Endothelial cell of umbilical vein (primary cell): ENCODE measurements at regions not wholly inside any gene's neighbourhood (a gene's known extent, or its start where the extent isn't known, plus 50 kb on each side); places are given as distances from the start of the nearest gene placed in this dataset.
A peak's percentile ranks its signal among the peaks of the same experiment; 100 is the strongest.

Source experiments
- BruUV-seq: library from RNA; stranded (reverse); fragments of 400-500 nt; replicated peaks from 2 replicates; lab custom pipeline; 2021; lab: Mats Ljungman, UMichigan
- CTCF ChIA-PET: fragments of 300-600, 350-600 bp; sonication (Branson Sonifier 250); formaldehyde crosslinking; loops from one replicate; lab custom pipeline; 2021; ENCODE audit warnings: antibody characterized with exemption, inconsistent platforms; lab: Charles Lee
- POLR2A ChIA-PET: fragments of 300-600, 350-600 bp; sonication (Branson Sonifier 250); formaldehyde crosslinking; loops from one replicate; lab custom pipeline; 2021; ENCODE audit warnings: antibody characterized with exemption, inconsistent platforms; lab: Charles Lee
- DNase-seq: peaks from one replicate; pipeline ENCODE4 v3.0.0-alpha.2; 2011; ENCODE audit warnings: low read depth, low spot score
- FAIRE-seq: peaks from 2 replicates; lab custom pipeline; 2011; peaks lifted over from hg19 to GRCh38; lab: Jason Lieb, UNC
- H2AFZ ChIP-seq: 2 replicates; pipeline ENCODE4 v1.6.0; 2012; ENCODE audit warnings: low read depth, low read length, control low read depth, inconsistent platforms
- H3K27ac ChIP-seq: 2 replicates; pipeline ENCODE4 v1.5.1; 2011; ENCODE audit warnings: low read depth, mild to moderate bottlenecking, control low read depth, low read length, moderate library complexity; ENCODE audit not compliant: insufficient read depth
- H3K27me3 ChIP-seq, 2 experiments: 2 replicates each; pipeline versions ENCODE4 v1.6.0 to v1.6.1; 2011; ENCODE audit warnings: low read length in 2 of 2, mixed read lengths in 1 of 2; ENCODE audit not compliant: control insufficient read depth in 2 of 2, insufficient read depth in 2 of 2
- H3K36me3 ChIP-seq, 2 experiments: 2 replicates in 1 of 2; 3 replicates in 1 of 2; pipeline ENCODE4 v1.5.1; 2011; ENCODE audit warnings: low read length in 2 of 2, mild to moderate bottlenecking in 1 of 2, moderate library complexity in 1 of 2; ENCODE audit not compliant: control insufficient read depth in 2 of 2, insufficient read depth in 2 of 2; ENCODE audit errors: extremely low read depth in 1 of 2
- H3K4me1 ChIP-seq: 3 replicates; pipeline ENCODE4 v1.5.1; 2011; ENCODE audit warnings: mild to moderate bottlenecking, low read length; ENCODE audit not compliant: control insufficient read depth, insufficient read depth; ENCODE audit errors: extremely low read depth
- H3K4me2 ChIP-seq: 2 replicates; pipeline ENCODE4 v1.6.1; 2011; ENCODE audit warnings: low read length, control low read depth, mixed read lengths; ENCODE audit not compliant: insufficient read depth
- H3K4me3 ChIP-seq, 3 experiments: fragments of 200-600 bp in 1 of 3; sonication (generic), shearing (Covaris generic) in 1 of 3; replicated peaks in 1 of 3; 2 replicates each; pipeline ENCODE4 v1.5.1; 2011 to 2016; ENCODE audit warnings: control low read depth in 3 of 3, low read length in 3 of 3, mild to moderate bottlenecking in 2 of 3, inconsistent platforms in 1 of 3, low read depth in 1 of 3, moderate library complexity in 1 of 3; ENCODE audit not compliant: insufficient read depth in 1 of 3
- H3K79me2 ChIP-seq: 2 replicates; pipeline ENCODE4 v1.6.0; 2012; ENCODE audit warnings: low read length, inconsistent platforms; ENCODE audit not compliant: control insufficient read depth, insufficient read depth
- H3K9ac ChIP-seq: replicated peaks from 2 replicates; pipeline ENCODE3; 2011; ENCODE audit warnings: low read length, control low read depth; ENCODE audit not compliant: insufficient read depth; ENCODE audit errors: extremely low read depth
- H3K9me1 ChIP-seq: replicated peaks from 3 replicates; pipeline ENCODE4 v1.6.0; 2011; ENCODE audit warnings: mild to moderate bottlenecking, low read length; ENCODE audit not compliant: control insufficient read depth, insufficient read depth; ENCODE audit errors: extremely low read depth
- H3K9me3 ChIP-seq: replicated peaks from 2 replicates; pipeline ENCODE4 v1.5.1; 2012; ENCODE audit warnings: low read length, inconsistent platforms; ENCODE audit not compliant: control insufficient read depth, insufficient read depth
- H4K20me1 ChIP-seq: replicated peaks from 2 replicates; pipeline ENCODE3; 2011; ENCODE audit warnings: mild to moderate bottlenecking, low read length; ENCODE audit not compliant: control insufficient read depth, insufficient read depth; ENCODE audit errors: extremely low read depth
- CTCF ChIP-seq, 2 donors: IDR thresholded peaks; 1 replicate in 1 of 2; 2 replicates in 1 of 2; pipeline ENCODE4 v1.5.1; 2011; ENCODE audit warnings: low read length in 2 of 2, mild to moderate bottlenecking in 2 of 2, moderate library complexity in 2 of 2, control low read depth in 1 of 2, inconsistent platforms in 1 of 2, low read depth in 1 of 2; ENCODE audit not compliant: insufficient read depth in 1 of 2; ENCODE audit errors: extremely low read depth in 1 of 2
- EZH2 ChIP-seq: IDR thresholded peaks from 2 replicates; pipeline ENCODE4 v1.6.1; 2012; ENCODE audit warnings: borderline replicate concordance, low read depth, mild to moderate bottlenecking, moderate library complexity, low read length, inconsistent platforms; ENCODE audit not compliant: severe bottlenecking
- FOS ChIP-seq: IDR thresholded peaks from 2 replicates; pipeline ENCODE4 v1.6.1; 2011; ENCODE audit warnings: mild to moderate bottlenecking, low read length, moderate library complexity, borderline replicate concordance; ENCODE audit not compliant: insufficient read depth
- GATA2 ChIP-seq: IDR thresholded peaks from 2 replicates; pipeline ENCODE4 v1.7.0; 2011; ENCODE audit warnings: low read depth, mild to moderate bottlenecking, moderate library complexity, mixed read lengths, low read length; ENCODE audit not compliant: insufficient read length, insufficient read depth
- JUN ChIP-seq: IDR thresholded peaks from 2 replicates; pipeline ENCODE4 v1.6.1; 2011; ENCODE audit warnings: borderline replicate concordance, low read depth; ENCODE audit not compliant: insufficient read length, insufficient read depth
- MAX ChIP-seq: IDR thresholded peaks from 2 replicates; pipeline ENCODE4 v1.6.1; 2011; ENCODE audit not compliant: insufficient read depth, insufficient read length
- MYC ChIP-seq: IDR thresholded peaks from one replicate; pipeline ENCODE4 v1.6.1; 2011; ENCODE audit warnings: mild to moderate bottlenecking, low read depth, low read length
- POLR2A ChIP-seq: IDR thresholded peaks from 2 replicates; pipeline ENCODE4 v1.6.1; 2012; ENCODE audit warnings: low read depth, mild to moderate bottlenecking, control low read depth, low read length
- POLR2AphosphoS5 ChIP-seq: IDR thresholded peaks from 2 replicates; pipeline ENCODE4 v1.6.1; 2012; ENCODE audit warnings: low read depth, mild to moderate bottlenecking, control low read depth, low read length, moderate library complexity; ENCODE audit not compliant: insufficient read depth
- dilution Hi-C: fragments of 300-500 bp; cut with MboI; formaldehyde crosslinking; loops from one replicate; pipeline ENCODE4 v1.15.0; 2019; ENCODE audit warnings: low sequenced_read_pairs; ENCODE audit not compliant: extremely low pct_ligation_motif_present
- intact Hi-C: fragments of 100-400 bp; cut with micrococcal nuclease; formaldehyde crosslinking; loops from one replicate; pipeline ENCODE4 v1.10.0; 2022

GRCh38 chrX:10079231-10079630, 77.5 kb upstream of the CLCN4 start:
- peaks cover 3 to 5% of the 10 kb centered on the region in 2 experiments for H3K36me3 ChIP-seq
- FAIRE-seq (peak; percentile 77), DNase-seq (no peak)
- peaks cover 17% of the 10 kb centered on the region for H3K79me2 ChIP-seq
- no TSS peak for BruUV-seq
- H2AFZ ChIP-seq = no peak overlapping the region
- H3K9me3 ChIP-seq = no peaks in the 10 kb centered on the region
- ChIA-PET CTCF (no interaction called here), POLR2A (no interaction called here)
- H3K27ac ChIP-seq = no peak overlapping the region
- intact Hi-C loops = no loop called here
- H3K9me1 ChIP-seq = no peaks in the 10 kb centered on the region
- no peaks in the 10 kb centered on the region for H4K20me1 ChIP-seq
- no peaks in the 10 kb centered on the region for H3K27me3 ChIP-seq
- H3K9ac ChIP-seq = no peak overlapping the region
- no peak overlapping the region for H3K4me3 ChIP-seq
- peaks cover 23% of the 10 kb centered on the region for H3K4me1 ChIP-seq
- TF ChIP-seq CTCF (IDR thresholded peaks at IDR 0.05; ENCODE audit: extremely low read depth in 1 of 2, insufficient read depth in 1 of 2, low read depth in 1 of 2, low read length in 2 of 2) (no peak), FOS (no peak), GATA2 (no peak), EZH2 (no peak), JUN (no peak), POLR2AphosphoS5 (no peak), MYC (no peak), POLR2A (no peak), MAX (no peak)
- H3K4me2 ChIP-seq = no peak overlapping the region
- dilution Hi-C loops = no loop called here
